ENCODE measurements at regions not wholly inside any gene's neighbourhood (a gene's known extent, or its start where the extent isn't known, plus 50 kb on each side); places are given as distances from the start of the nearest gene placed in this dataset.

- DNase-seq: no peak
These were observed 52.6 kb upstream of the KATNAL1 start for GRCh38 chr13:30359991-30360390.

DNA sequence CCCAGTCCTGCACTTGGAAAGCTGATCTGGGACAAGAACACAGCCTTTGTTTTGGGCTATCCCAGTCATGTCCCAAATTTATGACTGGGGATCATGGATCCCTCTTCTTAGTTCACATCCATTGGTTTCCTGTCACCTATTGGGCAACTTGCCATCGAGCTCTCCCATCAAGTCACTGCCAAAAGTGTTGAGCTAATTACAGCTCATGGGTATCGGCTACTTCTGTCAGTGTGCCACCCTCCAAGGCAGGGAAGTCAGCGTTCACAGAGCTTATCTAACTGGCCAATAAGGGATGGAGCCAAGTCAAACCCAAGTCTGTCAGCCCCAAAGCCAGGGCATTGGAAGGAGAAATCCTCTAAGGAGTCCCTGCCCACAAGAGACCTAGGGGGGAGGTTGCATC, 53.2 kb upstream of the KATNAL1 start:
- DNase-seq: no peak

DNA sequence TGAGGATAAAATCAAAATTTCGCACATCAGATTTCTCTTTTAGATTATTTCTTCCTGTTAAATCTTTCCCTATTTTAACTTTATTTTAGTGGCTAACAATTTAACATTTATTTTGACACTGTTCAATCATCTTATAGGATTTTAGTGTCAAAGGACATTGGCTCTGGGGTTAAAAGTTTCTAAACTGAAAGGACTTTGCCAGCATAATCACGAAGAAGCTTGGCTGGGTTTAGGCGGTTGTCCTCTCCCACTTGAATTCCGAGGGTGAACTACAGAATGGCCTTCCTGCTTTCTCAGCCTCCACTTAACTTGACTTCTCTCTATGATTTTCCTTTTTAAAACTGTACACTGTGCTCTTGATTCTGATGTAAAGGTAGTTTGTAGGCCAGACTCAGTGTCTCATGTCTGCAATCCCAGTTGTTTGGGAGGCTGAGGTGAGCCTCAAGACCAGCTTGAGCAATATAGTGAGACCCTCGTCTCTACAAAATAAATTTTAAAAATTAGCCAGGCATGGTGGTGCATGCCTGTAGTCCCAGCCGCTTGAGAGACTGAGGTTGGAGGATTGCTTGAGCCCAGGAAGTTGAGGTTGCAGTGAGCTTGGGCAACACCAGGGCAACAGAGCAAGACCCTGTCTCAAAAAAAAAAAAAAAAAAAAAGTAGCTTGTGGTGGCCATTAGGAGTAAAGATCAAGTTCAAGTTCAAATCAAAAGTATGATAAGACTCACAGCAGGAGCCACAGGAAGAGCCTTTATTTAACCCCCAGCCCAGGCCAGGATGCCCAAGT, 54.8 kb upstream of the KATNAL1 start:
- DNase-seq: no peak

GRCh38 chr13:30362869-30363268, 55.5 kb upstream of the KATNAL1 start:
- DNase-seq: no peak

GRCh38 chr13:30363725-30364124, 56.4 kb upstream of the KATNAL1 start:
- no peak for DNase-seq

- no peak for DNase-seq
These were observed 56.8 kb upstream of the KATNAL1 start for GRCh38 chr13:30364133-30364532.

- no peak for DNase-seq
These were observed 57.4 kb upstream of the UBE2L5 start for GRCh38 chr13:30364876-30365275.

DNA sequence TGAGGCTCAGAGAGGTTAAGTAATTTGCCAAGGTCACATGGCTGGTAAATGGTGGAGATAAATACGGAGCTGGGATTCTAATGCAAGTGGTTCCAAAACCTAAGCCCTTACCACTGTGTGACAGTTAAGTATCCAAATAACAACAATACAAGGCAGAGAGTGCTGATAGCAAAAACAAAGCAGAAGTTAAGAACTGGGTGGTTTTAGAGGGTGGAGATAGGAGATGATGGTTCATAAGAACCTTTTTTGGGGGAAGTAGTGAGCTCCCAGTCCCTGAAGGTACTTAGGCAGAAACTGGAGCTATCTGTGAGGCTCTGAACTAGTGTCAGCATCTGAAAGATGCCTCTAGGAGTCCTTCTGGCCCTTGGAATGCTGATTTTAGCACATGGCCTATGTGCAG, 56.2 kb upstream of the UBE2L5 start:
- no peak for DNase-seq

GRCh38 chr13:30367296-30367695, 55.0 kb upstream of the UBE2L5 start:
- DNase-seq: no peak

DNA sequence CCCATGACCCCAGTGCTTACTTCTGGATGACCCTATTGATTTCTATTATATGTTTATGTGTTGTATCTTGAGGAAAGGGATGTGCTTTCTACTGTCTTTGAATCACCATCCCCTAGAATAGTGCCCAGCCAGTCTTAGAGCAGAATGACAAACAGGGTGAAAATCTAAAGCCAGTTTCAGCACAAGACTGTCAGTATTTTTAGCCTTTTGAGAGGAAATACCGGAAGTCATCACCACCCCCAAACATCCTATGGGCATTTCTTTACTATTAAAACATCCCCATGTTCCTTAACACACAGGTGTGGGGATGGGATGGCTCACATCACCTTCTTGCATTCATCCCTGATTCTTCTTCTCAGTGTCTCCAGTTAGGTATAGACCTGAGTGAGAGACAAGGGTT, 52.1 kb upstream of the UBE2L5 start:
- no peak for DNase-seq

- no peak for DNase-seq
These were observed 51.3 kb upstream of the UBE2L5 start for GRCh38 chr13:30370916-30371521.

DNA sequence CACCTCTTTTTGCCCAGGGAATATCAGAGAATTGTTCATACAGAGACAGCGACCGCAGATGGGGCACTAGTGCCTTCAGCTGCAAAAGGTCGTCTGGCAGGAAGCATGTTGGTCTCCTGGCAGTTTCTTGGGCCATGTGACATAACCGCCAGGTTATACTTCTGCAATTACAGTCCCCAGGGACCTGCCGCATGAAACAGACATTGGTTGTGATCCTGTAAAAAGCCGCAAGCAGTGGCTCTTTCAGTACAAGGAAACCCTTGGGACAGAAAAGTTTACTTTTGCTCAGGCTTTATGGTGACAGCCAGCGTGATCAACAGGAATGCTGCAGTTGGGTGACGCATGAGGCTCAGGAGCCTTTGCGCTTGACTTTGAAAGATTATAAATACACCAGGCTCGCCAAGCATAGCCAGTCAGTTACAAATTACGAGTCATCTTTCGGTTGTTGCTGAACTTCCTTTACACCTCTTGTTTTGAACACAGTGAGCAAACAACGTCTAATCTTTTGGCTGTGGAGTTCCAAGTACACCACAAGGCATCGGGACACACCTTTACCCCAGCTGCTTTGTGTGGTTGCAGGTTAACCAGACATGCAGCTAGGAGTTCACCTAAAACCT, 50.5 kb upstream of the UBE2L5 start:
- peak; percentile 74 for DNase-seq

Measured in RPMI8226 (cell line).